ENCODE measurements at regions not wholly inside any gene's neighbourhood (a gene's known extent, or its start where the extent isn't known, plus 50 kb on each side); places are given as distances from the start of the nearest gene placed in this dataset.

GRCh38 chr5:62720031-62720441, 141.4 kb downstream of the LRRC70 start:
- peak overlapping the region; percentile 33 for H3K4me2 ChIP-seq
- no peak overlapping the region; the same call in 1 of the 2 replicates for H3K9ac ChIP-seq

GRCh38 chr5:62719061-62719720, 140.6 kb downstream of the LRRC70 start:
- no peaks in the 10 kb centered on the region for H4K20me1 ChIP-seq (ENCODE audit: insufficient read depth)
- H3K4me3 ChIP-seq (IDR thresholded peaks at IDR 0.05; ENCODE audit: insufficient read depth, low read depth, low read length): no peak overlapping the region
- no peaks in the 10 kb centered on the region for H3K27me3 ChIP-seq (ENCODE audit: insufficient read depth, low read depth)
- H3K4me1 ChIP-seq (ENCODE audit: low read depth, poor library complexity, severe bottlenecking): peaks cover 38% of the 10 kb centered on the region
- no peak for TF ChIP-seq CTCF (conservative IDR thresholded peaks at IDR 0.05; ENCODE audit: low read depth, low read length)
- H3K9ac ChIP-seq: peak overlapping the region; percentile 30; the same call in 1 of the 2 replicates
- peak overlapping the region; percentile 40 for H3K27ac ChIP-seq
- H3K36me3 ChIP-seq (ENCODE audit: insufficient read depth): no peaks in the 10 kb centered on the region
- peak overlapping the region; percentile 33 for H3K4me2 ChIP-seq
- H3K79me2 ChIP-seq (ENCODE audit: insufficient read depth, low read depth): no peaks in the 10 kb centered on the region
- peak overlapping the region; percentile 73 for H2AFZ ChIP-seq (ENCODE audit: low read depth)

More at GRCh38 chr5:62720031-62720441, 141.4 kb downstream of the LRRC70 start:
- no peak overlapping the region for H3K4me3 ChIP-seq (IDR thresholded peaks at IDR 0.05; ENCODE audit: insufficient read depth, low read depth, low read length)
- H3K36me3 ChIP-seq (ENCODE audit: insufficient read depth): no peaks in the 10 kb centered on the region
- H3K79me2 ChIP-seq (ENCODE audit: insufficient read depth, low read depth): no peaks in the 10 kb centered on the region
- no peaks in the 10 kb centered on the region for H3K27me3 ChIP-seq (ENCODE audit: insufficient read depth, low read depth)
- H3K4me1 ChIP-seq (ENCODE audit: low read depth, poor library complexity, severe bottlenecking): peaks cover 38% of the 10 kb centered on the region
- no peaks in the 10 kb centered on the region for H4K20me1 ChIP-seq (ENCODE audit: insufficient read depth)
- peak overlapping the region; percentile 40 for H3K27ac ChIP-seq
- TF ChIP-seq CTCF (conservative IDR thresholded peaks at IDR 0.05; ENCODE audit: low read depth, low read length): peak; percentile 65
- H2AFZ ChIP-seq (ENCODE audit: low read depth): peak overlapping the region; percentile 73

GRCh38 chr5:62718324-62718723, 139.7 kb downstream of the LRRC70 start:
- Histone ChIP-seq H3K27ac (no peak overlapping the region), H3K4me2 (no peak overlapping the region), H3K79me2 (ENCODE audit: insufficient read depth, low read depth) (no peaks in the 10 kb centered on the region), H2AFZ (ENCODE audit: low read depth) (no peak overlapping the region), H3K4me1 (ENCODE audit: low read depth, poor library complexity, severe bottlenecking) (peaks cover 38% of the 10 kb centered on the region), H3K4me3 (IDR thresholded peaks at IDR 0.05; ENCODE audit: insufficient read depth, low read depth, low read length) (no peak overlapping the region), H3K9ac (no peak overlapping the region), H3K27me3 (ENCODE audit: insufficient read depth, low read depth) (no peaks in the 10 kb centered on the region), H3K36me3 (ENCODE audit: insufficient read depth) (no peaks in the 10 kb centered on the region), H4K20me1 (ENCODE audit: insufficient read depth) (no peaks in the 10 kb centered on the region)
- peak; percentile 39; the same call in 1 of the 2 replicates for TF ChIP-seq CTCF (conservative IDR thresholded peaks at IDR 0.05; ENCODE audit: low read depth, low read length)

GRCh38 chr5:62717301-62717933, 138.8 kb downstream of the LRRC70 start:
- no peak for TF ChIP-seq CTCF (conservative IDR thresholded peaks at IDR 0.05; ENCODE audit: low read depth, low read length)
- Histone ChIP-seq H2AFZ (ENCODE audit: low read depth) (no peak overlapping the region), H3K4me1 (ENCODE audit: low read depth, poor library complexity, severe bottlenecking) (peaks cover 38% of the 10 kb centered on the region), H3K9ac (no peak overlapping the region), H3K79me2 (ENCODE audit: insufficient read depth, low read depth) (no peaks in the 10 kb centered on the region), H4K20me1 (ENCODE audit: insufficient read depth) (no peaks in the 10 kb centered on the region), H3K4me3 (IDR thresholded peaks at IDR 0.05; ENCODE audit: insufficient read depth, low read depth, low read length) (no peak overlapping the region), H3K36me3 (ENCODE audit: insufficient read depth) (no peaks in the 10 kb centered on the region), H3K4me2 (no peak overlapping the region), H3K27me3 (ENCODE audit: insufficient read depth, low read depth) (no peaks in the 10 kb centered on the region), H3K27ac (no peak overlapping the region)
